ENCODE measurements at regions not wholly inside any gene's neighbourhood (a gene's known extent, or its start where the extent isn't known, plus 50 kb on each side); places are given as distances from the start of the nearest gene placed in this dataset.
"Not testable (repeated sequence)": the region's sequence is repeated elsewhere in the genome, so short reads cannot be mapped to it uniquely, and the experiment has no call there.

DNA sequence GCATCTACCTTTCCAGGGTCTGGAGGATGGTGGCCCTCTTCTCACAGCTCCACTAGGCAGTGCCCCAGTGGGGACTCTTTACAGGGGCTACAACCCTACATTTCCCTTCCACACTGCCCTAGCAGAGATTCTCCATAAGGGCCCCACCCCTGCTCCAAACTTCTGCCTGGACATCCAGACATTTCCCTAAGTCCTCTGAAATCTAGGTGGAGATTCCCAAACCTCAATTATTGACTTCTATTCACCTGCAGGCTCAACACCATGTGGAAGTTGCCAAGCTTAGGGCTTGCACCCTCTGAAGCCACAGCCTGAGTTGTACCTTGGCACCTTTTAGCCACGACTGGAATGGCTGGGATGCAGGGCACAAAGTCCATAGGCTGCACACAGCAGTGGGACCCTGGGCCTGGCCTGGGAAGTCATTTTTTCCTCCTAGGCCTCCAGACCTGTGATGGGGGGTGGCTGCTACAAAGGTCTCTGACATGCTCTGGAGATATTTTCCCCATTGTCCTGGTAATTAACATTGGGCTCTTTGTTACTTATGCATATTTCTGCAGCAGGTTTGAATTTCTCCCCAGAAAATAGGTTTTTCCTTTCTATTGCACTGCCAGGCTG is 53.7 kb upstream of the ST3GAL5 start:
- Mint-ChIP-seq H3K27ac (no peak overlapping the region), H3K27me3 (ENCODE audit: low read depth in 2 of 2) (no peaks in the 10 kb centered on the region), H3K4me3 (no peak overlapping the region), H3K4me1 (peaks cover 4 to 5% of the 10 kb centered on the region in 2 donors), H3K36me3 (peaks cover 17% of the 10 kb centered on the region), H3K9me3 (peaks cover 5 to 9% of the 10 kb centered on the region in 2 donors)
- DNase-seq, result no peak
- Histone ChIP-seq H3K27me3 (ENCODE audit: control insufficient read depth, insufficient read depth, low read length) (no peaks in the 10 kb centered on the region), H3K4me1 (ENCODE audit: control insufficient read depth, insufficient read depth, low read length) (no peaks in the 10 kb centered on the region), H3K27ac (ENCODE audit: low read length) (no peak overlapping the region), H3K9me3 (ENCODE audit: control insufficient read depth, insufficient read depth, low read length) (peaks cover 11% of the 10 kb centered on the region), H3K36me3 (ENCODE audit: control insufficient read depth, insufficient read depth, low read length) (no peaks in the 10 kb centered on the region), H3K4me3 (ENCODE audit: low read length) (no peak overlapping the region)
- intact Hi-C loops (cut with micrococcal nuclease), result no loop called here
- 92% methylated on average over 1 of the region's 1 CpG for WGBS (ENCODE audit: insufficient coverage)
- ATAC-seq, result no peak
- TF ChIP-seq, protein P1, sequence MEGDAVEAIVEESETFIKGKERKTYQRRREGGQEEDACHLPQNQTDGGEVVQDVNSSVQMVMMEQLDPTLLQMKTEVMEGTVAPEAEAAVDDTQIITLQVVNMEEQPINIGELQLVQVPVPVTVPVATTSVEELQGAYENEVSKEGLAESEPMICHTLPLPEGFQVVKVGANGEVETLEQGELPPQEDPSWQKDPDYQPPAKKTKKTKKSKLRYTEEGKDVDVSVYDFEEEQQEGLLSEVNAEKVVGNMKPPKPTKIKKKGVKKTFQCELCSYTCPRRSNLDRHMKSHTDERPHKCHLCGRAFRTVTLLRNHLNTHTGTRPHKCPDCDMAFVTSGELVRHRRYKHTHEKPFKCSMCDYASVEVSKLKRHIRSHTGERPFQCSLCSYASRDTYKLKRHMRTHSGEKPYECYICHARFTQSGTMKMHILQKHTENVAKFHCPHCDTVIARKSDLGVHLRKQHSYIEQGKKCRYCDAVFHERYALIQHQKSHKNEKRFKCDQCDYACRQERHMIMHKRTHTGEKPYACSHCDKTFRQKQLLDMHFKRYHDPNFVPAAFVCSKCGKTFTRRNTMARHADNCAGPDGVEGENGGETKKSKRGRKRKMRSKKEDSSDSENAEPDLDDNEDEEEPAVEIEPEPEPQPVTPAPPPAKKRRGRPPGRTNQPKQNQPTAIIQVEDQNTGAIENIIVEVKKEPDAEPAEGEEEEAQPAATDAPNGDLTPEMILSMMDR (IDR thresholded peaks at IDR 0.05), result no peak

DNA sequence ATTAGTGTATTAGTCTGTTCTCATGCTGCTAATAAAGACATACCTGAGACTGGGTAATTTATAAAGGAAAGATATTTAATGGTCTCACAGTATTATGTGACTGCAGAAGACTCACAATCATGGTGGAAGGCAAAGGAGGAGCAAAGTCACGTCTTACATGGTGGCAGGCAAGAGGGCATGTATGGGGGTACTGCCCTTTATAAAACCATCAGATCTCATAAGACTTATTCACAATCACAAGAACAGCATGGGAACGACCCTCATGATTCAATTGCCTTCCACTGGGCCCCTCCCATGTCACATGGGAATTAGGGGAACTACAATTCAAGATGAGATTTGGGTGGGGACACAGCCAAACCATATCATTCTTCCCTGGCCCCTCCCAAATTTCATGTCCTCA is 52.7 kb upstream of the ST3GAL5 start:
- H3K4me1 Mint-ChIP-seq; H3K27me3 Mint-ChIP-seq (ENCODE audit: low read depth in 2 of 2): not testable (repeated sequence)

DNA sequence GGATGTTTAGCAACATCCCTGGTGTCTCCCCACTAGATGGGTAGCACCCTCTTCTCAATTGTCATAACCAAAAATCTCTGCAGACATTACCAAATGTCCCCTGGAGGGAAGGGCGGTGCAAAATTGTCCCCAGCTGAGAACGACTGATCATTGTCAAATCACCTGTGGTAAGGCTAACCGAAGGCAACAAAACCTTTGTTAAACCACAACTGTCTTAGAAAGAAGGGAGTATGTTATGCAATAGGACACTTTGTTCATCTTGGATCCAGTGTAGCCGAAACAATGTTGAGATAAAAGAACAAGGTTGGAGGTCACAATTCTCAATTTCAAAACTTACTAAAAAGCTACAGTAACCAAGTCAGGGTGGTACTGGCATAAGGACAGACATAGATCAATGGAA is 50.3 kb upstream of the ST3GAL5 start:
- intact Hi-C loops (cut with micrococcal nuclease), result no loop called here
- TF ChIP-seq, protein P1 (IDR thresholded peaks at IDR 0.05), result no peak
- Mint-ChIP-seq H3K9me3 (peaks cover 5 to 9% of the 10 kb centered on the region in 2 donors), H3K27me3 (ENCODE audit: low read depth in 2 of 2) (no peaks in the 10 kb centered on the region), H3K4me1 (peaks cover 4 to 5% of the 10 kb centered on the region in 2 donors), H3K4me3 (no peak overlapping the region), H3K36me3 (peaks cover 11% of the 10 kb centered on the region), H3K27ac (no peak overlapping the region)
- 57% methylated on average over 3 of the region's 4 CpGs for WGBS (ENCODE audit: insufficient coverage)
- H3K4me1 ChIP-seq (ENCODE audit: control insufficient read depth, insufficient read depth, low read length), result no peaks in the 10 kb centered on the region
- ATAC-seq (no peak), DNase-seq (no peak)
- no peak overlapping the region for H3K27ac ChIP-seq (ENCODE audit: low read length)
- no peaks in the 10 kb centered on the region for H3K36me3 ChIP-seq (ENCODE audit: control insufficient read depth, insufficient read depth, low read length)
- H3K4me3 ChIP-seq (ENCODE audit: low read length), result no peak overlapping the region
- H3K9me3 ChIP-seq (ENCODE audit: control insufficient read depth, insufficient read depth, low read length), result peaks cover 11% of the 10 kb centered on the region
- no peaks in the 10 kb centered on the region for H3K27me3 ChIP-seq (ENCODE audit: control insufficient read depth, insufficient read depth, low read length)

More for the DNA sequence above, 52.7 kb upstream of the ST3GAL5 start:
- WGBS (ENCODE audit: insufficient coverage), result 82% methylated on average over 2 of the region's 2 CpGs
- ATAC-seq; H3K4me3 Mint-ChIP-seq; intact Hi-C loops (cut with micrococcal nuclease); H3K27me3 ChIP-seq (ENCODE audit: control insufficient read depth, insufficient read depth, low read length); H3K27ac ChIP-seq (ENCODE audit: low read length); DNase-seq; H3K4me1 ChIP-seq (ENCODE audit: control insufficient read depth, insufficient read depth, low read length); H3K9me3 Mint-ChIP-seq; H3K4me3 ChIP-seq (ENCODE audit: low read length); H3K36me3 ChIP-seq (ENCODE audit: control insufficient read depth, insufficient read depth, low read length); H3K27ac Mint-ChIP-seq: not testable (repeated sequence)
- H3K36me3 Mint-ChIP-seq, result peaks cover 17% of the 10 kb centered on the region
- peaks cover 11% of the 10 kb centered on the region for H3K9me3 ChIP-seq (ENCODE audit: control insufficient read depth, insufficient read depth, low read length)

Measured in natural killer cell (primary cell).